ENCODE measurements at regions not wholly inside any gene's neighbourhood (a gene's known extent, or its start where the extent isn't known, plus 50 kb on each side); places are given as distances from the start of the nearest gene placed in this dataset.

GRCh38 chr2:22719396-22719795, 665.6 kb upstream of the KLHL29 start (continued):
- TF ChIP-seq AR (CRISPR knock-in tag; IDR thresholded peaks at IDR 0.05) (no peak), TCF7 (CRISPR knock-in tag; IDR thresholded peaks at IDR 0.05; ENCODE audit: low read depth) (no peak)

DNA sequence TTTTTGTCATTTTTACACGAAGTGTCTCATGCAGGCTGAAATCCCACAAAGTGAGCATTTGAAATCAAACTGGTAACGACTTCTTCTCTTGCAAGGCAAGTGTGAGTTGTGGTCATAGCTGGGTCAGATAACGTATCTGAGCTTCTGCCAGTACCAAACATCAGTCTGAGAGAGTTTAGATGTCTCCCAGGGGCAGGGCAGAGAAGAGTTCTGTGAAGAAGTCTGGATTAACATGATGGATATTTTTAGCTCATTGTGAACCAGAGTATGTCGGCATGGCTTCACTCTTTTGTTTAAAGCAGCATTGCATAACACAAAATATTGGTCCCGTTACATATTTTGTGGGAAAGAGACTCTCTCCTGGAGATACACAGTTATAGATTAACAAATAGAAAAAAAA, 655.5 kb upstream of the KLHL29 start:
- no peak for TF ChIP-seq ZNF317 (CRISPR knock-in tag; IDR thresholded peaks at IDR 0.05; ENCODE audit: borderline replicate concordance, low read depth)
- TF ChIP-seq, protein P1, sequence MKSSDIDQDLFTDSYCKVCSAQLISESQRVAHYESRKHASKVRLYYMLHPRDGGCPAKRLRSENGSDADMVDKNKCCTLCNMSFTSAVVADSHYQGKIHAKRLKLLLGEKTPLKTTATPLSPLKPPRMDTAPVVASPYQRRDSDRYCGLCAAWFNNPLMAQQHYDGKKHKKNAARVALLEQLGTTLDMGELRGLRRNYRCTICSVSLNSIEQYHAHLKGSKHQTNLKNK (CRISPR knock-in tag; IDR thresholded peaks at IDR 0.05): no peak
- TF ChIP-seq GRHL2 (CRISPR knock-in tag; IDR thresholded peaks at IDR 0.05; ENCODE audit: insufficient replicate concordance, severe bottlenecking): no peak
- TF ChIP-seq, protein P2, sequence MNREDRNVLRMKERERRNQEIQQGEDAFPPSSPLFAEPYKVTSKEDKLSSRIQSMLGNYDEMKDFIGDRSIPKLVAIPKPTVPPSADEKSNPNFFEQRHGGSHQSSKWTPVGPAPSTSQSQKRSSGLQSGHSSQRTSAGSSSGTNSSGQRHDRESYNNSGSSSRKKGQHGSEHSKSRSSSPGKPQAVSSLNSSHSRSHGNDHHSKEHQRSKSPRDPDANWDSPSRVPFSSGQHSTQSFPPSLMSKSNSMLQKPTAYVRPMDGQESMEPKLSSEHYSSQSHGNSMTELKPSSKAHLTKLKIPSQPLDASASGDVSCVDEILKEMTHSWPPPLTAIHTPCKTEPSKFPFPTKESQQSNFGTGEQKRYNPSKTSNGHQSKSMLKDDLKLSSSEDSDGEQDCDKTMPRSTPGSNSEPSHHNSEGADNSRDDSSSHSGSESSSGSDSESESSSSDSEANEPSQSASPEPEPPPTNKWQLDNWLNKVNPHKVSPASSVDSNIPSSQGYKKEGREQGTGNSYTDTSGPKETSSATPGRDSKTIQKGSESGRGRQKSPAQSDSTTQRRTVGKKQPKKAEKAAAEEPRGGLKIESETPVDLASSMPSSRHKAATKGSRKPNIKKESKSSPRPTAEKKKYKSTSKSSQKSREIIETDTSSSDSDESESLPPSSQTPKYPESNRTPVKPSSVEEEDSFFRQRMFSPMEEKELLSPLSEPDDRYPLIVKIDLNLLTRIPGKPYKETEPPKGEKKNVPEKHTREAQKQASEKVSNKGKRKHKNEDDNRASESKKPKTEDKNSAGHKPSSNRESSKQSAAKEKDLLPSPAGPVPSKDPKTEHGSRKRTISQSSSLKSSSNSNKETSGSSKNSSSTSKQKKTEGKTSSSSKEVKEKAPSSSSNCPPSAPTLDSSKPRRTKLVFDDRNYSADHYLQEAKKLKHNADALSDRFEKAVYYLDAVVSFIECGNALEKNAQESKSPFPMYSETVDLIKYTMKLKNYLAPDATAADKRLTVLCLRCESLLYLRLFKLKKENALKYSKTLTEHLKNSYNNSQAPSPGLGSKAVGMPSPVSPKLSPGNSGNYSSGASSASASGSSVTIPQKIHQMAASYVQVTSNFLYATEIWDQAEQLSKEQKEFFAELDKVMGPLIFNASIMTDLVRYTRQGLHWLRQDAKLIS (CRISPR knock-in tag; IDR thresholded peaks at IDR 0.05; ENCODE audit: borderline replicate concordance): no peak
- ATAC-seq (no peak), DNase-seq (ENCODE audit: low spot score) (no peak)
- no peaks in the 10 kb centered on the region for H3K27me3 Mint-ChIP-seq (ENCODE audit: low read depth)
- H3K9me3 Mint-ChIP-seq: peaks cover 19% of the 10 kb centered on the region
- POLR2A ChIA-PET: no interaction called here
- H3K4me3 Mint-ChIP-seq: no peak overlapping the region
- CTCF ChIA-PET: no interaction called here
- H3K4me1 Mint-ChIP-seq: no peaks in the 10 kb centered on the region
- H3K27ac Mint-ChIP-seq: no peak overlapping the region
- peaks cover 4% of the 10 kb centered on the region; the same call in 1 of the 2 replicates for H3K36me3 Mint-ChIP-seq

DNA sequence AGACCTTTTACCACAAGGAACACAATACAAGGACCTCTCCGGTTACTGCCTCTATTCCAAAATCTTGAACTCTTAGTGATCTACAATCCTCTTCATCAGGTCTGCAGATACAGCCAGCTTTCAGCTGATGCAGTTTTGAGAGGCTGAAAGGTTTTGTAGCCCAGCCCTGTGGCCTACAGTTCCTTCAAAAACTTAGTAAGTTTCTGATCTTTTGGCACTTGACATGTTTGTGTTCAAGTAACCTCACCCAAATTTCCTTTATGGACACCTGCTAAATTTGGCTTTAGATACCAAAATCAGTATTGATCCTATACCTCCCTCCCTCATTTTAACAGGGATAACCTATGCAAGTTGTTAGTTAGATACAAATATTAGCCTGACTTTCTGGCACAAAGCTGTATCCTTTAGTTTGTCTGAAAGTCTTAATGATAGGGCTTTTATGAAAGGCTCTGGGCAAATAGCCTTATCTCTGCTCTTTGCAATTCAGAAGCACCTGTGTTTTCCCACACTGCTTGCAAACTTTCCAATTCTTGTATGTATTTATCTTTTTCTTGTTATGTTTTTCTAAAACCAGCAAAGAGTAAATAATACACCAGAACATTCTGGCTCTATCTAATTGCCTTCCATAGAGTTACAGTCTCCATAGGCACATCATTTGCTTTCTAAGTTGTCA, 650.5 kb upstream of the KLHL29 start:
- no peaks in the 10 kb centered on the region for H3K27me3 Mint-ChIP-seq (ENCODE audit: low read depth)
- ATAC-seq (no peak), DNase-seq (ENCODE audit: low spot score) (no peak)
- H3K36me3 Mint-ChIP-seq: peaks cover 2% of the 10 kb centered on the region; the same call in 1 of the 2 replicates
- H3K9me3 Mint-ChIP-seq: peaks cover 17% of the 10 kb centered on the region
- POLR2A ChIA-PET: no interaction called here
- TF ChIP-seq ZNF138 (CRISPR knock-in tag; conservative IDR thresholded peaks at IDR 0.05): no peak
- TF ChIP-seq, protein P3, sequence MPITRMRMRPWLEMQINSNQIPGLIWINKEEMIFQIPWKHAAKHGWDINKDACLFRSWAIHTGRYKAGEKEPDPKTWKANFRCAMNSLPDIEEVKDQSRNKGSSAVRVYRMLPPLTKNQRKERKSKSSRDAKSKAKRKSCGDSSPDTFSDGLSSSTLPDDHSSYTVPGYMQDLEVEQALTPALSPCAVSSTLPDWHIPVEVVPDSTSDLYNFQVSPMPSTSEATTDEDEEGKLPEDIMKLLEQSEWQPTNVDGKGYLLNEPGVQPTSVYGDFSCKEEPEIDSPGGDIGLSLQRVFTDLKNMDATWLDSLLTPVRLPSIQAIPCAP (CRISPR knock-in tag; IDR thresholded peaks at IDR 0.05): no peak
- TF ChIP-seq ZNF232 (CRISPR knock-in tag; IDR thresholded peaks at IDR 0.05): no peak
- TF ChIP-seq ZNF263 (CRISPR knock-in tag; IDR thresholded peaks at IDR 0.05; ENCODE audit: low read depth): no peak
- no peak for TF ChIP-seq NR2C2 (CRISPR knock-in tag; IDR thresholded peaks at IDR 0.05)
- no peak for TF ChIP-seq NFATC4 (CRISPR knock-in tag; IDR thresholded peaks at IDR 0.05)
- no peak for TF ChIP-seq MXD4 (CRISPR knock-in tag; IDR thresholded peaks at IDR 0.05; ENCODE audit: borderline replicate concordance)
- no peak for TF ChIP-seq RELA (CRISPR knock-in tag; IDR thresholded peaks at IDR 0.05; ENCODE audit: borderline replicate concordance)
- TF ChIP-seq IRF2 (CRISPR knock-in tag; IDR thresholded peaks at IDR 0.05; ENCODE audit: borderline replicate concordance, low read depth): no peak
- CTCF ChIA-PET: no interaction called here
- no peak overlapping the region for H3K4me3 Mint-ChIP-seq
- no peaks in the 10 kb centered on the region for H3K4me1 Mint-ChIP-seq
- no peak overlapping the region for H3K27ac Mint-ChIP-seq

Data from WTC11 (cell line).